DMS79 treated with DMSO at 0.1 percent for 48 hours (cell line): ENCODE measurements at regions not wholly inside any gene's neighbourhood (a gene's known extent, or its start where the extent isn't known, plus 50 kb on each side); places are given as distances from the start of the nearest gene placed in this dataset.
"Not testable (repeated sequence)": the region's sequence is repeated elsewhere in the genome, so short reads cannot be mapped to it uniquely, and the experiment has no call there.

Source experiments
- DNase-seq: peaks from one replicate; lab custom pipeline; 2025; lab: John Stamatoyannopoulos, UW

GRCh38 chr2:224110811-224111210, 71.7 kb upstream of the SERPINE2 start:
- no peak for DNase-seq

DNA sequence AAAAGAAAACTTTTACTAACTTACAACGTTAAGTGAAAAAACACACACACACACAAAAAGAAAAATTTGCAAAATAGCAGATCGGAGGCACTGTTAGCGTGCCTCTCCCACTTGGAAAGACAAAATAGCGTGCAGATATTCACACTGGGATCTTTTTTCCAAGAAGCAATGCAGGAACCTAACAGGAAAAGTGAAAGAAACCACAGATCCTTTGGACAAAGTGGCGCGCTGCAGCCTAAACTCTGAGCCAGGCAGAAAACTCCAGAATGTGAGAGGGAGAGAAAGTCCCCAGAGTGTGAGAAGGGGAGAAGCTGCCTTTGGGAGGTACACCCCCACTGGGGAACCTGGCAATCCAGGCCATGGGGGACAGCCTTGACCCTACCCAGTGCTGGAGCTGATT, 70.7 kb upstream of the SERPINE2 start:
- DNase-seq, result no peak

GRCh38 chr2:224106794-224107193, 67.7 kb upstream of the SERPINE2 start:
- DNase-seq, result no peak

DNA sequence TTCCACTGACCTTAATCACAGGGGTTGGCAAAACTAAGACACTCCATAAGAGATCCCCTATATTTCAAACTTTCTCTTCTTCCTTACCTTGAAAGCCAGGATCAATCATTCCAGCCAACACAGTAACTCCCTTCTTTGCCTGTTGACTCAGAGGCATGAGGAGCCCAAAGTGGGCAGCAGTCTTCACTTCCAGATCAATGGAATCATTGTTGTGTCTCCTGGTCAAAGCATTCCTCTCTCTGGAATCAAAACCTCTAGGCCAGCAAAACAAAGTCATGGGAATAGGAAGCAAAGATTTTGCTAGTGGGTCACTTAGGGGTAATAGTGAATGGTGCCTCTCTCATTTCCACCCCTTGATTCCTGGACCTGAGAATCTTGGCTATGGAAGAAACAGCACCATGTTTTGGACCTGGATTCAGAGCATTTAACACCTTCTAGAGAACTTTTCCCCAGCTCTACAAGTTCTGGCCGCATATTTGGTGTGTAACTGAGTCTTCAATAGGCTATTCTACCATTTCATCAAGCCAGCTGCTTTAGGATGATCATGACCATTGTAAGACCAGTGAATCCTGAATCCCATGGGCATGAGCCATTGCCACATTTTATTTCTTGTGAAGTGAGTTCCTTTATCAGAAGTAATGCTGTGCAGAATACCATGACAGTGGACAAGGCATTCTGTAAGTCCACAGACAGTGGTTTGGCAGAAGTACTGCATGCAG, 65.7 kb upstream of the SERPINE2 start:
- no peak for DNase-seq

- DNase-seq, result no peak
Measured at GRCh38 chr2:224103651-224104050, 64.6 kb upstream of the SERPINE2 start.

GRCh38 chr2:224102991-224103390, 63.9 kb upstream of the SERPINE2 start:
- no peak for DNase-seq

GRCh38 chr2:224101820-224102630, 62.9 kb upstream of the SERPINE2 start:
- no peak for DNase-seq

DNA sequence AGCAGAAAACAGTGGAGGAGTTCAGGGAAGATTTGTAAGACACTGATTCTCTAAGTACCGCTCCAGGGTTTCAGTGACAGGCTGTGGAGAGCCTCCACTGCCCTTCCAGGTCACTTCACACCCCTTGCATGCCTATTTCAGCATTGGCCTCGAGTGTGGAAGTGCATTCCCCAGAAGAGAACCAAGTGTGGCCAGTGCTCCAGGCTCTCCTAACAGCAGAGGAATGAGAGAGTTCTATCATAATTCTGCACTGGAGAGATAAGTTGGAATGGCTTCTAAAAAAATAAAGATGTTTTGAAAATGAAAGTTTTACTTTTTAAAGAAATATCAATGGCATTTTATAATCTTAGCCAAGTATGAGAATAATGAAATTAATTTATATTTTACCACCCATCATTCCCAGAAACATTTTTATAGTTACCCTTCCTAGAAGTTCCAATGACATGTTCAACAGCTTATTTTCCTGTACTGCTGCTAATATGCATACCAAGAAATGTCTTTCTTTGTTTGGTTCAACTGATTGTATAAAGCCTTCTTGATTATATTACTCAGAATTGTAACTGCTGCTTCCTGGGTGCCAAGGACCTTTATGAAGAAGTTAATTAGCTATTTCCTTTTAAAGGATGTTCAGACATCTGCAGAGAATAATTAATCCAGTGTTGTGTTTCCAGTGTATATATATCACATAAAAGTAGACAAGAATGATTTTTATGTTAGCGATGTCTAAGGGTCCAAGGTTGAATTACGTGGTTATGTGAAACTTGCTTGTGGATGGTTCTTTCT, 61.0 kb upstream of the SERPINE2 start:
- DNase-seq, result no peak

DNA sequence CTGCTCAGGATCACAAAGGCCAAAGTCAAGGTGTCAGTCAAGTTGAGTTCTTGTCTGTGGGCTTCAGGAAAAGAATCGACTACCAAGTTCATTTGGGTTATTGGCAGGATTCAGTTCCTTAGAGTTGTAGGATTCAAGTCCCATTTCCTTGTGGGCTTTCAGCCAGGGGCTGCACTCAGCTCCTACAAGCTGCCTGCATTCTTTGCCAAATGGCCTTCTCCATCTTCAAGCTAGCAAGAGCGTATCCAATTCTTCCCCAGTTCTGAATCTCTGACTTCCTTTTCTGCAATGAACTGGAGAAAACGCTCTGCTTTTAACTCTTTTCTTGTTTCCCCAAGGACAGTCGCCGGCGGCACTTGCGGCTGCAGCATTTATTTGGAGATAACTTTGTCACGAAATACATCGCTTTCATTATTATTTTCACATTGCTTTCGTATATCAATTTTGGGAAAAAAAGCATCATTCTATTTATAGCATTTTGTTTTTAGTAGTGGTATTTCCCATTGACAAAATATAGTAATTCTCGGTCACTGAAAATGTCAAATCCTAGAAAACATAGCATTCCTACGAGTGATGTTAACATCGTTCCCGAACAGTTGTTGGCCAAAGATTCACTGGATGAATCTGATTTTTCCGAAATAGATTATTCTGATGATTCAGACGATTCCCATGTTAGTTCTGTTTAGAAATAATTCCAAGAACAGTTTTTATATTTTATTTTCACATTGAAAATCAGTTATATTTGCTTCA, 59.6 kb upstream of the SERPINE2 start:
- no peak for DNase-seq

DNA sequence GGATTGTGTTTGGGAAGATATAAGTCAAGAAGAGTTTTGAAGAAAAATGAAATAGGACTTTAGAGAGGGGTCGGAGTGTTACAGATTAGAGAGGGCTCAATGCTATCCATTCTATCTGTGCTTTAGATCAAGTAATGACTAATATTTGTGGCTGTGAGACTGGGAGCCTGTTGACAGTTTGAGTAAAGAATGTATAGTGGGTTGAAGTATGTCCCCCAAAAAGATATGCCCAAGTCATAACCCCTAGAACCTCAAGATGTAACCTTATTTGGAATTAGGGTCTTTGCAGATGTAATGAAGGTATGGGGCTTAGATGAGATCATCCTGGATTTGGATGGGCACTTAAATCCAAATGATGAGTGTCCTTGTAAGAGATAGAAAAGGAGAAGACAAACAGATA, 55.3 kb upstream of the SERPINE2 start:
- no peak for DNase-seq

DNA sequence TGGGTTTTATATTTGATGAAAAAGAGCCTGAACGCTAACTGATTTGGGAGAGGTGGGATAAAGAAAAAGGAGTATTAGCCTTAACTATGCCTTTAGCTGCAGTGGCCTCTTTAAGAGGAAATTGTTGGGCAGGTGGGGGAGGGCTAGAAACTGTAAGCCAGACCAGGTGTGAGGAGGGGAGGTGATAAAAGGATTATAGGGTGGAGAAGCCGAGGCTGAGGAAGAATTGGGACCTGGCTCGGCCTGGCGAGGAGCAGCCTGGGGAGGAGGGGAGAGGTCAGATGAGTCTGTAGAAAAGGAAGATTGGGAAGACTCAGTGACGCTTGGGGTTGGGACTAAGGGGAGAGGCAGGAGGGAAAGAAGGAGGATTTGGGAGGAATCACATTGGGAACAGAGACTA, 52.6 kb upstream of the SERPINE2 start:
- DNase-seq, result not testable (repeated sequence)

GRCh38 chr2:224089606-224090005, 50.5 kb upstream of the SERPINE2 start:
- DNase-seq, result not testable (repeated sequence)
